22Rv1 (cell line): ENCODE measurements at regions not wholly inside any gene's neighbourhood (a gene's known extent, or its start where the extent isn't known, plus 50 kb on each side); places are given as distances from the start of the nearest gene placed in this dataset.

Experiments used
- CTCF ChIP-seq: fragments of 450-650 bp; IDR thresholded peaks from 2 replicates; pipeline ENCODE4 v1.5.1; 2017; ENCODE audit warnings: mild to moderate bottlenecking
- ZFX ChIP-seq: fragments of 450-650 bp; IDR thresholded peaks from 2 replicates; pipeline ENCODE4 v1.6.1; 2017; ENCODE audit warnings: antibody characterized with exemption, borderline replicate concordance

- TF ChIP-seq CTCF = no peak
- no peak for TF ChIP-seq ZFX
Measured at GRCh38 chr13:97161582-97162231, 60.4 kb upstream of the MBNL2 start.
